ENCODE measurements at regions not wholly inside any gene's neighbourhood (a gene's known extent, or its start where the extent isn't known, plus 50 kb on each side); places are given as distances from the start of the nearest gene placed in this dataset.
"Not testable (repeated sequence)": the region's sequence is repeated elsewhere in the genome, so short reads cannot be mapped to it uniquely, and the experiment has no call there.

DNA sequence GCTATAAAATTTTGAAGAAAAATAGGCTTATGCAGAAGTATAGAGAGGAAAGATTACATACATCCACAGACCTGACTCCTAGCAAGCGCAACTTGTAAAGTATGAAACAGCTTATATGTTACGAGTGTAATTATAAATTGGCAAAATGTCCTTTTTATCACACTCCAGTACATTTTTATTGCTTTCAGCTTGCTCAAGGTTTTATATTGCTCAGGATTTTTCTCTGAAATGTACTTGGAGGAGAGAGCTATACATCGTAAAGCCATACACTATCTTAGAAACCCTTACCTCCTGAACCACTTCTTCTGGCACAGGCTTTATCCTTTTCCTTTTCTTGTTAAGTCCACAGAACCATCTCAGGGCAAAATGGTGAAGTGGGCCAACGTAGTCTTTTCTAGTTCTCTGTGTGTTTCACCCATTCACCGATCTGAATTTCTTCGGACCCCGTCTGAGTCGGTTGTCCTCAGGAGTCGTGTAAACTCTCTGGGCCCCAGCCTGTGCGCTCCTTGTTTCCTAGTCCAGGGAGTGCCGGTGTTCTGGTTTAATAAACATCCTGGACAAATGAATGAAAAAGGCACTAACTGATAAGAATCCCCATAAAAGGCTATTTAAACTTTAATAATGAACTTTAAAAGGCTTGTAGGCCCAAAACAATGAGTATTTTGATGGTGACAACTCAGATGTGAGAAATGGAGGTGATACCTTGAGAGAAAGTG is 150.2 kb upstream of the SPATA31A3 start:
- not testable (repeated sequence) for H4K20me1 ChIP-seq (ENCODE audit: low read depth); H3K4me1 Mint-ChIP-seq; H3K9me3 ChIP-seq (ENCODE audit: low read depth); H3K36me3 ChIP-seq; H3K9ac ChIP-seq; H3F3A ChIP-seq (ENCODE audit: low read depth); H2AFZ ChIP-seq (replicated peaks); H3K79me2 ChIP-seq (ENCODE audit: low read depth); H3K4me1 ChIP-seq; H3K4me3 Mint-ChIP-seq; H3K27ac Mint-ChIP-seq; DNase-seq (ENCODE audit: low spot score); H3K36me3 Mint-ChIP-seq; H3K4me3 ChIP-seq; H3K27me3 ChIP-seq; H3K27me3 Mint-ChIP-seq (ENCODE audit: insufficient read depth, low read depth); H3K27ac ChIP-seq; H3K4me2 ChIP-seq; H3K9me3 Mint-ChIP-seq

DNA sequence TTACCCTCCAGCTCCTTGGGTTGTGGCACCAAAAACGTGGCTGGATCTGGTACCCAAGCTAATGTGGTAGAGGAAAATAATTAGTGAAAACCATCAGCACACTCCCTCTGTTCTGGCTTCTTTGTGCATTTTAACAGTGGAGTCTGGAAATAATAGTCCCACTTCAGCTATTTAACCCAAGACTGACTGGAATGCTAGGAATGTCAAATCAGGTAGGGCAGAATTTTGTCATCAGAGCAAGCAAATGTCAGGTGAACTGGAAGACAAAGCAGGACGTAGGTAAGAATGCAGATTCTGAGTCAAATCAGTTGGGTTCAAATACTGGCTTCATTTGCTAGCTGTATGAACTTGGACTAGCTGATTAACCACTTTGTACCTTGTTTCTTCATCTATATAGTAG is 144.0 kb upstream of the SPATA31A3 start:
- H3K4me1 Mint-ChIP-seq = not testable (repeated sequence)

DNA sequence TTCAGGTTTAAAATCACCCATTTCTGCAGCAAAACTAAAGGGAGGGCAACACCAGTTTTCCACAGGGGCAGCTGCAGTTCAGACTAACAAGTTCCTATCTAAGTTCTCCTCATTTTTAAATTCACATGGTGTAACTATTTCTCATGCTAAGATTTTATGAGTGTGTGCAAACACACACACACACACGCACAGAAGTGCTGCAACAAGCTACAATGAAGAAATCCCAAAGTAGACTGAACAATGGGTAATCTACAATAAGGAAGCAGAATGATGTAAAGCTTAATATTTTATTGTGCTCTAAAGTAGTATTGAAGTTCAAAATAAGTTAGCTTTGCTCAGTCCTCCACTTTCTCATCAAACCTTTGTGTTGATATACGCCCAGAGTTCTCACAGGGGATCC is 140.8 kb upstream of the SPATA31A3 start:
- not testable (repeated sequence) for H3K36me3 ChIP-seq; H3K4me2 ChIP-seq; H3K27ac ChIP-seq; H3K27me3 ChIP-seq; H3K4me1 Mint-ChIP-seq; H4K20me1 ChIP-seq (ENCODE audit: low read depth); H3K4me3 Mint-ChIP-seq; H3K9ac ChIP-seq; H3K27ac Mint-ChIP-seq; H3K79me2 ChIP-seq (ENCODE audit: low read depth); H2AFZ ChIP-seq (replicated peaks); H3K4me3 ChIP-seq; H3K36me3 Mint-ChIP-seq; H3K27me3 Mint-ChIP-seq (ENCODE audit: insufficient read depth, low read depth); H3F3A ChIP-seq (ENCODE audit: low read depth); H3K4me1 ChIP-seq; H3K9me3 Mint-ChIP-seq; H3K9me3 ChIP-seq (ENCODE audit: low read depth); DNase-seq (ENCODE audit: low spot score)

More for the DNA sequence above, 144.0 kb upstream of the SPATA31A3 start:
- not testable (repeated sequence) for H3K27ac ChIP-seq; H2AFZ ChIP-seq (replicated peaks); H3K27me3 ChIP-seq; H3K9ac ChIP-seq; DNase-seq (ENCODE audit: low spot score); H3K4me3 ChIP-seq; H3K9me3 Mint-ChIP-seq; H3F3A ChIP-seq (ENCODE audit: low read depth); H4K20me1 ChIP-seq (ENCODE audit: low read depth); H3K4me2 ChIP-seq; H3K36me3 ChIP-seq; H3K4me1 ChIP-seq; H3K27me3 Mint-ChIP-seq (ENCODE audit: insufficient read depth, low read depth); H3K27ac Mint-ChIP-seq; H3K4me3 Mint-ChIP-seq; H3K36me3 Mint-ChIP-seq; H3K9me3 ChIP-seq (ENCODE audit: low read depth); H3K79me2 ChIP-seq (ENCODE audit: low read depth)

DNA sequence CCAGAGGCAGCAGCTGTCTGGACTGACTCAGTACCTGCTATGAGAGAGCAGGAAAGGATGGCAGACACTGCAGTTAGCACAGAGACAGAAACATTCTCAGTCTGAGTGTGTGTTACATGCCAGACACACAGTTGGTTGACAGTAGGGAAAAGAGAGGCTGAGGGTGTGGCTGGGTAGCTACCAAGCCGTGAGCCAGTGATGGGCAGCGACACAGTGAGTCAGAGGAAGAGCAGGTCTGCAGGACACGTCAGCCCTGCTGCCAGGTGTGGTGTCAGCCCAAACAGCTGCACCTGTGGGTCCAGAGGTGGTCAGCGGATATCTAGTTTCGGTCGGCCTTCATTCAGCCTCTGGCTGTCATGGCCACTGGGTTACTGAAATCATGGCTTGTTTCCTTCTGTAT is 124.4 kb upstream of the SPATA31A3 start:
- not testable (repeated sequence) for H3K4me1 Mint-ChIP-seq; H3K9me3 Mint-ChIP-seq; H3K4me3 ChIP-seq; H3K36me3 ChIP-seq; H3F3A ChIP-seq (ENCODE audit: low read depth); H3K4me3 Mint-ChIP-seq; H3K36me3 Mint-ChIP-seq; H3K4me2 ChIP-seq; H3K79me2 ChIP-seq (ENCODE audit: low read depth); H3K27ac ChIP-seq; H3K9ac ChIP-seq; H3K27ac Mint-ChIP-seq; H3K27me3 ChIP-seq; H3K27me3 Mint-ChIP-seq (ENCODE audit: insufficient read depth, low read depth); H3K4me1 ChIP-seq; H2AFZ ChIP-seq (replicated peaks); H4K20me1 ChIP-seq (ENCODE audit: low read depth); DNase-seq (ENCODE audit: low spot score); H3K9me3 ChIP-seq (ENCODE audit: low read depth)

DNA sequence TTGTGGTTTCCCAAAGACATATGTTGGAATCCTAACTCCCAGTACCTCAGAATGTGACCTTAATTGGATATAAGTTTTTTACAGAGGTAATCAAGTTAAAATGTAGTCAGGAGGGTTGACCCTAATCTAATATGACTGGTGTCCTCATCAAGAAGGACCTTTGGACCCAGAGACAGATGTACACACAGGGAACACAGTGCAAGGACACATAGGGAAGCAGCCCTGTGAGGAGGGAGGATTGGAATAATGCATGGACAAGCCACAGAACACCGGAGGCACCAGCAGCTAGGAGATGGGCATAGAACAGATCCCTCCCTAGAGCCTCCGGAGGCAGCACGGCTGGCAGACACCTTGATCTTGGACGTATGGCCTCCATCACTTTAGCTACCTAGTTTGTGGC is 119.8 kb upstream of the SPATA31A3 start:
- not testable (repeated sequence) for H3F3A ChIP-seq (ENCODE audit: low read depth); H3K36me3 ChIP-seq; H3K27me3 ChIP-seq; H3K79me2 ChIP-seq (ENCODE audit: low read depth); H3K27me3 Mint-ChIP-seq (ENCODE audit: insufficient read depth, low read depth); H4K20me1 ChIP-seq (ENCODE audit: low read depth); H3K4me3 Mint-ChIP-seq; DNase-seq (ENCODE audit: low spot score); H3K4me1 ChIP-seq; H3K4me2 ChIP-seq; H3K4me3 ChIP-seq; H3K36me3 Mint-ChIP-seq; H3K4me1 Mint-ChIP-seq; H3K9me3 ChIP-seq (ENCODE audit: low read depth); H3K27ac ChIP-seq; H3K9ac ChIP-seq; H3K27ac Mint-ChIP-seq; H2AFZ ChIP-seq (replicated peaks); H3K9me3 Mint-ChIP-seq

DNA sequence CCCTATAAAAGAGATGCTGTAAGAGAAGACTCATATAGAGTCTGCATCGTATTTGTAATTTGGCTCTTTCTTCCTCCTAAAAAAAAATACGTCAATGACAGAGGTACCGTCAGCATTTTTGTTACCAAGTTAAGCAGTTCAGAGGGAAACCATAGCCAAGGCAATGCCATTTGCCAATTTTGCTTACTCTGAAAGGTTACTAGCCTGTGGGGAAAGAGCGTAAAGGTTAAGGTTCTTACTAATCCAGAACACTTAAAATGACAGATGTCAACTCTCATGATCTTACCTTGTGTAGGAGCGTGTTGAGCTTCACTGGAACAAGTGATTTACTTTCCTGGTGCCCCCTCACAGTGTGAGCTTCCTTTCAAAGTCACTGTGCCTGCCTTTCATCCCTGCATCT is 119.4 kb upstream of the SPATA31A3 start:
- DNase-seq (ENCODE audit: low spot score); H3K4me2 ChIP-seq; H3K27me3 Mint-ChIP-seq (ENCODE audit: insufficient read depth, low read depth); H3K9ac ChIP-seq; H3K4me3 Mint-ChIP-seq; H3K4me3 ChIP-seq; H3K27me3 ChIP-seq; H3K36me3 Mint-ChIP-seq; H2AFZ ChIP-seq (replicated peaks); H3K9me3 Mint-ChIP-seq; H3K4me1 Mint-ChIP-seq; H3K4me1 ChIP-seq; H4K20me1 ChIP-seq (ENCODE audit: low read depth); H3K9me3 ChIP-seq (ENCODE audit: low read depth); H3K27ac ChIP-seq; H3K36me3 ChIP-seq; H3K79me2 ChIP-seq (ENCODE audit: low read depth); H3K27ac Mint-ChIP-seq; H3F3A ChIP-seq (ENCODE audit: low read depth): not testable (repeated sequence)

DNA sequence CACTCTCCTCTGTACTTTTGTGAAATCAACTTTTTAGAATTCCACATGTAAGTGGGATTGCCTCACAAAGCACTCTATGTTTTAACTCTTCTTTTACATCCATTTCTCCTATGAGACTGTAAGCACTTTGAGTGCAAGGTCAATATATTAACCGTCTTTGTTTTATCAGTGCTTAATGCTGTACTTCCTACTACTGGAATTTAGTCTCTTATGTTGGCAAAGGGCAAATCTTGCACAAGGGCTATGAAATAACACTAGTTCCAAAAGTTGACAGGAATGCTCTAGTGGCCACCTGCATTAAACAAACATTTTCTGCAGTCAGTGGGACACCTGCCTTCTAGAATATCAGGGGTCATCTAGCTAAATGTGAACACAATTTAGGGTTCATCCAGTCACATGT is 117.5 kb upstream of the SPATA31A3 start:
- H3K9me3 Mint-ChIP-seq; H3K27ac ChIP-seq; H4K20me1 ChIP-seq (ENCODE audit: low read depth); H3K4me1 ChIP-seq; H3K4me3 ChIP-seq; DNase-seq (ENCODE audit: low spot score); H3K36me3 ChIP-seq; H3K4me2 ChIP-seq; H3K27ac Mint-ChIP-seq; H3K36me3 Mint-ChIP-seq; H3K27me3 Mint-ChIP-seq (ENCODE audit: insufficient read depth, low read depth); H3K9ac ChIP-seq; H3K9me3 ChIP-seq (ENCODE audit: low read depth); H3K4me1 Mint-ChIP-seq; H3K79me2 ChIP-seq (ENCODE audit: low read depth); H3K27me3 ChIP-seq; H3K4me3 Mint-ChIP-seq; H3F3A ChIP-seq (ENCODE audit: low read depth); H2AFZ ChIP-seq (replicated peaks): not testable (repeated sequence)

DNA sequence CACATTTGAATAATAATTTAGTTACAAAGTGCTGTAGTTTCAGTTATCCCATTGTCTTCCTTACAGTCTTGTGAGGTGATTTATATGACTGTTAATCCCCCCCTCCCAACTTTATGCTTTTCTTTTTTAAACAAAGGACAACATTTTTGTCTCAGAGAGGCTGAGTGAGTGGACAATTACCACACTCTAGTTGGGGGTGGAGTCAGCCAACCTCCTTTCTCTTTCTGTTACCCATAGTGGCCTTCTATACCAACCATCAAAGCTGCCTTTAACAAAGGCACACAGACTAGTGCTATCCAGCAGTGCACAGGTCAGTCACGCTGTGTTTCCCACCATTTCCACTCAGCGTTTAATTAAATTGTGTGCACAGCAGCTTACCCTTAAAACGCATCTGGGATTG is 114.3 kb upstream of the SPATA31A3 start:
- not testable (repeated sequence) for H3K36me3 Mint-ChIP-seq; H2AFZ ChIP-seq (replicated peaks); H3K27me3 ChIP-seq; H4K20me1 ChIP-seq (ENCODE audit: low read depth); H3K9me3 Mint-ChIP-seq; H3F3A ChIP-seq (ENCODE audit: low read depth); H3K79me2 ChIP-seq (ENCODE audit: low read depth); H3K27me3 Mint-ChIP-seq (ENCODE audit: insufficient read depth, low read depth); H3K4me1 ChIP-seq; H3K4me3 Mint-ChIP-seq; H3K4me3 ChIP-seq; H3K4me2 ChIP-seq; H3K4me1 Mint-ChIP-seq; H3K36me3 ChIP-seq; H3K9ac ChIP-seq; H3K9me3 ChIP-seq (ENCODE audit: low read depth)
- H3K27ac ChIP-seq = peak overlapping the region; percentile 81
- H3K27ac Mint-ChIP-seq = peak overlapping the region; percentile 60
- DNase-seq (ENCODE audit: low spot score) = peak; percentile 1
